NB4 (cell line): ENCODE measurements at regions not wholly inside any gene's neighbourhood (a gene's known extent, or its start where the extent isn't known, plus 50 kb on each side); places are given as distances from the start of the nearest gene placed in this dataset.

Experiments
- CTCF ChIP-seq: IDR thresholded peaks from one replicate; pipeline ENCODE4 v1.5.1; 2012; ENCODE audit warnings: low read depth, low read length
- MAX ChIP-seq: IDR thresholded peaks from 2 replicates; pipeline ENCODE4 v1.6.1; 2011; ENCODE audit warnings: low read depth, low read length
- POLR2A ChIP-seq: IDR thresholded peaks from 2 replicates; pipeline ENCODE4 v1.6.1; 2011; ENCODE audit warnings: mild to moderate bottlenecking; ENCODE audit not compliant: insufficient read length; ENCODE audit errors: extremely low read depth

GRCh38 chr2:156695595-156695994, 259.4 kb downstream of the GPD2 start:
- TF ChIP-seq CTCF (no peak), POLR2A (no peak), MAX (no peak)
